ENCODE measurements at regions not wholly inside any gene's neighbourhood (a gene's known extent, or its start where the extent isn't known, plus 50 kb on each side); places are given as distances from the start of the nearest gene placed in this dataset.

- DNase-seq, result no peak
These were observed 72.8 kb upstream of the TMEFF2 start for GRCh38 chr2:192267484-192267883.

GRCh38 chr2:192265751-192266150 lies 71.0 kb upstream of the TMEFF2 start:
- DNase-seq, result no peak

DNA sequence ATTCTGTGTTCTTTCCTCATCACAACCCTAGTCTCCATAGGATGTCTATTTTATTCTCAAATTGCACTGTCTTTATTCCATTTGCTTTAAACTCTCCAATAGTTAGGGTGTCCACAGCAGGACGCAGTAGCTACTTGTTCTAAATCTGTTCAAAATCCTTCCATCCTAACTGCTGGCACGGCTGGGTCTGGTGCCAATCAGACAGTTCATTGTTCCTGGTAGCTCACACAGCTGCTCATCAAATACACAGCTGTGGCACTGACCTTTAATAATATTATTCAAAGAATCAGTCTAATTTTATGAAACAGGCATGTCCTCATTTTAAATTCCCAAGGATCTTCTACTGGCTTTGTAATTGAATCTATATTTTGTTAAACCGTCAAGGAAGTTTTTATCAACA lies 59.7 kb upstream of the TMEFF2 start:
- no peak for DNase-seq

GRCh38 chr2:192253692-192254091 lies 59.0 kb upstream of the TMEFF2 start:
- no peak for DNase-seq

GRCh38 chr2:192250961-192251360 lies 56.2 kb upstream of the TMEFF2 start:
- DNase-seq, result no peak

GRCh38 chr2:192247456-192247855 lies 52.7 kb upstream of the TMEFF2 start:
- DNase-seq, result no peak

DNA sequence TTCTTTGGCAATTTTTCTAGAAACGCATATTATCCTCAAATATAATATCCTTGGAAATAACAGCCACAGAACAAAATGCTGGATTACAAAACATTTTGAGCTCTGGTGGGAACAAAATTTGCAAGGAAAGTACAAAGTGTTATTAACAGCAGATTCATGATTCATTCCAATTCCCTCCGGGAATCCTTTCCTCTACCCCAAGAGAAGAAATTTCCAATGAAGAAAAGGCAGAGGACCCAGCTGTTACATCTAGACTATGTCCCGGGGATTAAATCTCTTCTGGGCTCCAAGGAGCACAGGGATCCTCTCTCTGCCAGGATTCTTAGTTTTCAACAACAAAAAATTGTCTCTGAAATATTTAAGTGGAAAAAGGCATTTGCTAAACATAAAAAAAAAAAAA lies 51.6 kb upstream of the TMEFF2 start:
- no peak for DNase-seq

- DNase-seq, result no peak
These were observed 50.6 kb upstream of the TMEFF2 start for GRCh38 chr2:192245329-192245728.

All from NCI-H1694 treated with DMSO at 0.1 percent for 48 hours (cell line).